PFSK-1 (cell line): ENCODE measurements at regions not wholly inside any gene's neighbourhood (a gene's known extent, or its start where the extent isn't known, plus 50 kb on each side); places are given as distances from the start of the nearest gene placed in this dataset.

Experiments used
- FOXP2 ChIP-seq: optimal IDR thresholded peaks from 2 replicates; pipeline ENCODE3; 2011; ENCODE audit warnings: borderline replicate concordance, control low read depth, inconsistent platforms; ENCODE audit not compliant: insufficient read depth; ENCODE audit errors: extremely low read length, extremely low read depth
- POLR2AphosphoS5 ChIP-seq: IDR thresholded peaks from 2 replicates; pipeline ENCODE4 v1.6.1; 2012; ENCODE audit warnings: low read depth, mild to moderate bottlenecking, control low read depth, low read length, moderate library complexity
- SIN3A ChIP-seq: IDR thresholded peaks from 2 replicates; pipeline ENCODE4 v1.6.1; 2012; ENCODE audit warnings: mild to moderate bottlenecking, low read length, moderate library complexity, borderline replicate concordance; ENCODE audit not compliant: insufficient read depth
- TAF1 ChIP-seq: IDR thresholded peaks from 2 replicates; pipeline ENCODE4 v1.6.1; 2012; ENCODE audit warnings: low read length, control low read depth, borderline replicate concordance; ENCODE audit not compliant: insufficient read depth
- TF ChIP-seq, protein P1 (sequence below), 2 experiments: IDR thresholded peaks; 2 replicates each; pipeline versions ENCODE4 v1.6.1 to v1.8.0; 2011 to 2012; ENCODE audit warnings: low read depth in 2 of 2, low read length in 2 of 2, control low read depth in 1 of 2, inconsistent platforms in 1 of 2, mild to moderate bottlenecking in 1 of 2, moderate library complexity in 1 of 2; ENCODE audit not compliant: insufficient read depth in 1 of 2

GRCh38 chr3:182308328-182308727, 485.0 kb upstream of the ATP11B start:
- TF ChIP-seq TAF1: no peak
- TF ChIP-seq FOXP2: no peak
- TF ChIP-seq SIN3A: no peak
- TF ChIP-seq, protein P1, sequence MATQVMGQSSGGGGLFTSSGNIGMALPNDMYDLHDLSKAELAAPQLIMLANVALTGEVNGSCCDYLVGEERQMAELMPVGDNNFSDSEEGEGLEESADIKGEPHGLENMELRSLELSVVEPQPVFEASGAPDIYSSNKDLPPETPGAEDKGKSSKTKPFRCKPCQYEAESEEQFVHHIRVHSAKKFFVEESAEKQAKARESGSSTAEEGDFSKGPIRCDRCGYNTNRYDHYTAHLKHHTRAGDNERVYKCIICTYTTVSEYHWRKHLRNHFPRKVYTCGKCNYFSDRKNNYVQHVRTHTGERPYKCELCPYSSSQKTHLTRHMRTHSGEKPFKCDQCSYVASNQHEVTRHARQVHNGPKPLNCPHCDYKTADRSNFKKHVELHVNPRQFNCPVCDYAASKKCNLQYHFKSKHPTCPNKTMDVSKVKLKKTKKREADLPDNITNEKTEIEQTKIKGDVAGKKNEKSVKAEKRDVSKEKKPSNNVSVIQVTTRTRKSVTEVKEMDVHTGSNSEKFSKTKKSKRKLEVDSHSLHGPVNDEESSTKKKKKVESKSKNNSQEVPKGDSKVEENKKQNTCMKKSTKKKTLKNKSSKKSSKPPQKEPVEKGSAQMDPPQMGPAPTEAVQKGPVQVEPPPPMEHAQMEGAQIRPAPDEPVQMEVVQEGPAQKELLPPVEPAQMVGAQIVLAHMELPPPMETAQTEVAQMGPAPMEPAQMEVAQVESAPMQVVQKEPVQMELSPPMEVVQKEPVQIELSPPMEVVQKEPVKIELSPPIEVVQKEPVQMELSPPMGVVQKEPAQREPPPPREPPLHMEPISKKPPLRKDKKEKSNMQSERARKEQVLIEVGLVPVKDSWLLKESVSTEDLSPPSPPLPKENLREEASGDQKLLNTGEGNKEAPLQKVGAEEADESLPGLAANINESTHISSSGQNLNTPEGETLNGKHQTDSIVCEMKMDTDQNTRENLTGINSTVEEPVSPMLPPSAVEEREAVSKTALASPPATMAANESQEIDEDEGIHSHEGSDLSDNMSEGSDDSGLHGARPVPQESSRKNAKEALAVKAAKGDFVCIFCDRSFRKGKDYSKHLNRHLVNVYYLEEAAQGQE (IDR thresholded peaks at IDR 0.05; ENCODE audit: insufficient read depth in 1 of 2, low read depth in 2 of 2, low read length in 2 of 2): no peak
- TF ChIP-seq POLR2AphosphoS5: no peak
